Superior temporal gyrus (tissue), 1 donor: ENCODE measurements at regions not wholly inside any gene's neighbourhood (a gene's known extent, or its start where the extent isn't known, plus 50 kb on each side); places are given as distances from the start of the nearest gene placed in this dataset.

ENCODE experiments used
- DNase-seq: peaks from one replicate; pipeline ENCODE4 v3.0.0-alpha.2; 2016; ENCODE audit errors: extremely low spot score

DNA sequence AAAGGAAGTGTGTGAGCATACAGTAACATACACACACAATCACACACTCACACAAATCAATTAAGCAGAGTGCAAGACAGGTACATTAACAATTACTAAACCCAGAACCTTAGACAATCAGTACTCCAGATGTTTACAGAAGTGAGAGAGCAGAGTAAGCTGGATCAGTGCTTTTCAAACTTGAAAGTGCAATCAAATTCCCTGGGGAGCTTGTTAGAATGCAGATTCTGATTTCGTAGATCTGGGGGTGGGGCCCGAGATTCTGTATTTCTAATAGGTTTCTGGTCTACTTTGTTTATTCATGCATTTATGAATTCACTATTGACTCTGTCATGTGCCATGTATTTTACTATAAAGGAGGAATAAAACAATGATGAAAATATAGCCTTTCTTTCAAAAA lies 179.6 kb upstream of the PHYHIPL start:
- DNase-seq, result no peak

DNA sequence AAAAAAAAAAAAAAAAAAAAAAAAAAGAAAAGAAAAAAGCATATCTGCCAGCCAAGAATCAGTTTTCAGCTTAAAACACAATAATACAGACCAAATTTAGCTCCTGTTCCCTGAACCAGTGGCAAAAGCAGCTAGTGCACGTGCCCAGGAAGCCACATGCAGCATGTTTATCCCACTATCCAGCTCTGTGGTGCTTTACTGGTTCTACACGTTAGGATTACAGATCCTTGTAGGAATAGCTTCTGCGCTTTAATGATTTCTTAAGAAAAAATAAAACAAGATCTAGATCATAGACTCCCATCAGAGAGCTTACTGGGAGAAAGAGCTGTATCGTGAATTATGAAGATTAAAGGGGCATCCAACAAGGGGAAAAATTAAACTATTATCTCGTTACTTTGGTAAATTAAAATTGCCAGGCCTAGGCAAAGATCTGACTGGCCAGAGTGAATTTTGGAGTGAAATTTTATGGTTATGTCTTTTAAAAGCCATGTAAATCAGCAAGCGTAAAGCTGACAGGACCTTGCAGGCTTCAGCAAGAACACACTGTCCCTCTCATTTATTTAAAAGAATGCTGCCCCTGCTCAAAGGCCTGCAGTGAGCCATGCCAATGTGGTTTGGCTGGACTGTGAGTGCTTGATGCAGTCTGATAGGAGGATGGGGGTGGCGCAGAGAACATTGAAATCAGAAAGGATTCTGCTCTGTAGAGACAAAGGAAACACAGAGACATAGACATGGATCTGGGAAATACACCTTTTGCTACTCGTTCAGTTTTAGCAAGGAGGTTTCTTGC lies 177.3 kb upstream of the PHYHIPL start:
- peak; percentile 96 for DNase-seq

DNA sequence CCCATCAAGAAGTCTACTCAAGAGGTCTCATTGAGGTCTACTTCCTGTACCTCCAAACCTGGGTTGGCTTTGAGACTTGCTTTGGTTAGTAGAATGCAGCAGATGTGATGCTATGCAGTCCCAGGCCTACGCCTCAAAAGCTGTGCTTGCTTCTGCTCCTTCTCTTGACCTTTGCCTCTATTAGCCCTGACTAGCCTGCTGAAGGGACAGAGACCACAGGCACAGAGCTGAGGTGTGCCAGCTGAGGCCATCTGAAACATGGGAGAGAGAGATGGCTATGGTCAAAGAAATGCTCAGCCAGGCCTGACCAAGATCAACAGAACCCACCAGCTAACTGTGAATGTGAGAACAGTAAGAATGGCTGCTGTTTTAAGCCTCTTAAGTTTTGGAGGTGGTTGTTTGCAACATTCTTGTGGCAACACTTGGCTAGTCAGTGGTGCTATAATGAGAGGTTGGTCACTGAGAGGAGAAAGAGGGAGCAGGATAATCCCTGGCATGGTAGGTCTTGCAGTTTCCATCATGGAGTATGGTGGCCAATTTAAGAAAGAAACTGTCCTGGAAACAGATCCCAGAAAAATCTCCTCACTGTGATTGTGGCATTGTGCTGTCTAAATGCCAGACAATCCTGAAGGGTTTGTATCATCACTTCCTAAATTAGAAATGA lies 176.1 kb upstream of the PHYHIPL start:
- no peak for DNase-seq

DNA sequence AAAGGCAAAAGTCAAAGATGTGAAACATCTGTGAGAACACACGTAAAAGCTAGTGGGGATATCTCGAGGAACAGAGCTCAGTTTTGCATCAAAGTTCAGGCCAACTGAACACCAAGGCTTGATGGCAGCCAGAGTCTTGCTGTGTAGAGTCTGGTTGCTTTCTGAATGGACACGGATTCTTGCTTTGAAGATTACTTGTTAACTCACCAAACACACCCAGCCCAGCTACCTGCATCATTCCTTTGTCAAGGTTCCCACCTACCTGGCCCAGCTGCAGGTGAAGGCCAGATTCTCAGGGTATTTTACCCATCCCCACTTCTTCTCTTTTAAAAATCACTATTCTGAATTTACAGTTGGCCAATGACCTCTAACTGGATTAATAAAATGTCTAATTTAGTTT lies 174.4 kb upstream of the PHYHIPL start:
- no peak for DNase-seq

DNA sequence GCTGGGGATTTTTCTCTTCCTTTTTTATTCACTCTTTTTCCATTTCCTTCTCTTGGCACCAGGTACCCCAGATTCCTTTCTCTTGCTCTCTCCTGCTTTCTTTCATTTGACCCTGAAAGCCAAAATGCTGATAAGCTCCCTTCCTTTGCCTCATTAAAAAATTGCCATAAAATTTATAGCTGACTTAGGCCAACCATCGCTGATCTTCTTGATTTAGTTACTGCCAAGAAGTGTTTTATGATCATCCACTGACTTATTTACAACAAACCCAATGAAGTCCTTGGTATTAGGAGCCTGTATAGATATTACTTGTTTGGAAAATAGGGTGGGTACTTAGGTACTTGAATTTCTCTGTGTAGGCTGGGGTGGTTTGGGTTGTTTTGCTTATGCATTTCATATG lies 173.2 kb upstream of the PHYHIPL start:
- no peak for DNase-seq

DNA sequence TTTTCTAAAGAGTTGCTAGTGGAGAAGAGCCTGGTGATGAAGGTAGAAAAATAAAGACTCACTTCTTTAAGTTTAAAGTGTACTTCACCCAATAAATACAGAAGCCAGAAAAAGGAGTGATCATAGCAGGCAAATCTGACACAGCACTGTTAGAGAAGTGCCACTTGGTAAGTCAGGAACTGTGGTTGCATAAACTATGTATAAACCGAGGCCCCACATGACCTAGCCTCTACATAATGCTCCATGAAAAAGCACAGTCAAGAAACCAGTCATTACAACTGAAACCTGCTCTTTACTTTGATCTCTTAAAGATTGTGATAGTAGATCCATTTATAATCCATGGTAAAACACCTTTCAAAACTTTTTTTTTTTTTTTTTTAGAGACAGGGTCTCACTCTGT lies 172.1 kb upstream of the PHYHIPL start:
- DNase-seq, result peak; percentile 68

DNA sequence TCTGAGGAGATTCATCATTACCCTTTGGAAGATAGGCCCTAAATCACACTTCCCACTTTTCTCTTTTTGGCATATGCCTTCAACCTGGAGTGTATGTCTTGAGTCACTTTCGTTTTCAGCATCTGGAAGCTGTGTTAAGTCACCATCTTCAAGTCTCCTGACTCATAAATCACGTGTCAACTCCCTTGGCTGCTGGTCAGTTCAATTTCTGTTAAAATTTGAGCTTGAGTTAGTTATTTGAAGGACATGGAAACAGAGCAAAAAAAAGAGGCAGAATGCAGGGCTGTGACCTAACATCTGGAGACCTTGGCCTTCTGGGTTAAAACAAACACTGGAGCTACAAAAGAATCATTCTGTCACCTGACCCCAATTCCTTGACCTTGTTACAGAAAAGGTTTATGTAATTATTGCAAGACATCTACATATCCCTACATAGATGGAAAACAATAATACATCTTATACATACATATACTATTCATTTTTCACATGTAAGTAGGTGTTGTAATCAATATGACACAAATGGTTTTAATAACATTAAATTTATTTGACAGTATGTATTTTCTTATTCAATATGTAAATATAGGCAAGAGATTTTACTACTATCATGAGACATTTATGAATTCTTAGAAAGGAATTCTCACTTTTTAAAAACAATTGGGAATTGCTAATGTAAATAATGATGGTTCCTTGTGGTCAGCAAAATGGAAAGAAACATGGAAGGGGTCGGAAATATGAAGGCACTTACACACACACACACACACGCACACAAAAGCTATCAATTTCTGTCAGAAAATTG lies 169.7 kb upstream of the PHYHIPL start:
- DNase-seq, result peak; percentile 72

DNA sequence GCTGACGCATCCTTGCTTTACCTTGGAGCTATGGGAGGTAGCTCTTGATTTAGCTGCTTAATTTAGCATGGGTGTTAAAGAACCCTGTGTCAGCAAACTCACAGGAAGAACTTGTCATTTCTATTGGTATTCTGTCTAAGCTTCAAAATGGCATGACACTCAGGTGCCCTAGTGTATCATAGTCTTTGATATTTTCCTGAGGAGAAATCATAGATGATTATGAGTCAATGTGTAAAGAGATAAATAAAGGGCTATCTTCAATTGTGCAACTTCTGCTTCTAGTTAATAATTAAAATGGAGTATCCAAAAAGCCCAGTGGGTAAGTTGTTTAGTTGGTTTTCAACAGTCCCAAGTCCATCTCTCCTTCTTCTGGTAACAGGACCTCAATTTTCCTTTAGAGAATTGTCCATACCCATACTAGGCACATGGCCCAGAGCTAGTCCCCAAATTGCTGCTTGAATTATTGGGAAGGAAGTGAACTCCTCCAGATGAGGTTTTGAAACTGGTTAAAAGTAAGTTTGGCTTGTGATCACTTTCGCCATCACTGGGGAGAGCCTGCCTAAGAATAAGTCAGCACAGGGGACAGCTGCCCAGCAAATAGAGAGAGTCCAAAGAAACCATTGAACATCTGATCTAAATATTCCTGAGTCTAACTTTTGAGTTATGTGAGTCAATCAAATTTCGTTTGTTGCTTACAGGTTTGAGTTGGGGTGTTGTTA lies 169.0 kb upstream of the PHYHIPL start:
- DNase-seq, result peak; percentile 39

DNA sequence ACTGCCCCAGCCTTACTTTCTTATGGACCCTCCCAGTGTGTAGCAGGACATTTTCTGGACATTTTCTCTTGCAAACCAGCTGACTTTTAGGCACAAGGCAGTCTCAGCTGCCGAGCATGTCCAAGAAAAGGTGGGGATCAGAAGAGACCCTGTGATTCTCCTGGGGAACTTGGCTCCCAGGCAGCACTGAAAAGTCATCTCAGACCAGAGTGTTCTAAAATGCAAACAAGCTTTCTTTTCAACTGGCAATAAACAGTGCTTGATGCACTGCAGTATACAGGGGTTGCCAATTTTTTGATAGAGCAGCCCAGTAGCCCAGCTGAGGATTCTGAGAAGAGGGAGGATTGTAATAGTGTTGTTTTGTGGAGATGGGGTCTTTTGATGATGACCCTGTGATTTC lies 168.0 kb upstream of the PHYHIPL start:
- DNase-seq, result peak; percentile 81

DNA sequence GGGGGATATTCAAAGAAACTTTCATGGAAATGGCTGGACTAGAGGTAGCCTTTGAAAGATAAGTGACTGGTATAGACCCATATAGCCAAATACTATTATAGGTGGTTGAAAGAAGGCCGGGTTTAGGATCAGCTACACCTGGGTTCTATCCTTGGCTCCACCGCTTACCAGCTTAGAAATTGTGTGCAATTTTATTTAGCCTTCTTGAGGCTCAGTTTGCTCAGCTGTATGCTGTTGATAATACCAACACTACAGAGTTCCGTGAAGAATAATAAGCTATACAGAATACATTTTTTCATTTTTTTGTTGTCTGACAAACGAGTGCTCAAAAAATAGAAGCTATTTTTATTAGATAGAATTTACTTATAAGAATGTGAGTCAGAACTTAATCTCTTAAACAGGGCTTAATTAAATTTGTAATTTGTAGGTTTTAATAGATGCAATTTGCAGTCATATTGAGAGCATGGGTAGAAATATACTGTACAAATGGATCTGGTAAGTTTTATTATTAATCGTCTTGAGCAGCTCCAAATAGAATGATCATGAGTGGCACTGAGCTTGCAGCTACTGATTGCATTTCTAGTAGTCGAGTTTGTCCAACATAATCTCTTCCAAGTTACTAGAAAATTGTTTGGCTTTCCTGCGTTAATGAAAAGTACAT lies 164.3 kb upstream of the PHYHIPL start:
- DNase-seq, result peak; percentile 32

DNA sequence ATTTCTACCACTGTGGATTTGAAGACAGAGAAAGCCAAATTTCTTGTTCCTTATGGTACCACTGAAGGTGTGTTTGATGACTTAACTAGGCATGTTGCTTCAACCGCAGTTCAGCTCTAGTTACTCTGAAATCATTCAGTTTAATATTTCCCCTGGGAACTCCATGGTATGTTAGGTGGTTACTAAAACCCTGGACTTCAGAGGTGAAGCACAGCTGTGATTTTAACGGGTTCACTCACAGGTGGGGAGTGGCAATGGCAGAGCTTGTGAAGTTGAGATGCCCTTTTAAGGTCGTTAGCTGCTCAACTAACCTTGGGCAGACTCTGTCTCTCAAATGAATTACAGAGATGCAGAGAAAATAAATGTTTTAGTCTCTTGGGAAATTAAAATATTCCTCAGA lies 163.6 kb upstream of the PHYHIPL start:
- no peak for DNase-seq

DNA sequence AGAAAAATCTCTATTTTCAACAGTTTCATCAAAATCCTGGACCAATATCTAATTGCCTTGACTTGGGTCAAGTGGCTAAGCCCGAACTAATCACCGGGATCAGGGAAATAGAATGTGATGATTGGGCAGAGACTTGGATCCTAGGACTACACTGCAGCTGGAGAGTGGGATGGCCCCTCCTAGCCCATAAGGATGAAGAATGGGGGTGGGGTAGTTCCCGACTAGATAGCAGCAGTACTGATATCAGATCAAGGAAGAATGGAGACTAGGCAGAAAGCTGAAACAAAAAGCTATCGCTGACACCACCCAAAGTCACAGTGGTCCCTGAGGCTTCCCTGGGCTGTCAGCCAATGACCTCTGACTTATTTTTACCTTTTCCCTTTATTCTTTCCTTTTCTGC lies 160.4 kb upstream of the PHYHIPL start:
- peak; percentile 73 for DNase-seq

DNA sequence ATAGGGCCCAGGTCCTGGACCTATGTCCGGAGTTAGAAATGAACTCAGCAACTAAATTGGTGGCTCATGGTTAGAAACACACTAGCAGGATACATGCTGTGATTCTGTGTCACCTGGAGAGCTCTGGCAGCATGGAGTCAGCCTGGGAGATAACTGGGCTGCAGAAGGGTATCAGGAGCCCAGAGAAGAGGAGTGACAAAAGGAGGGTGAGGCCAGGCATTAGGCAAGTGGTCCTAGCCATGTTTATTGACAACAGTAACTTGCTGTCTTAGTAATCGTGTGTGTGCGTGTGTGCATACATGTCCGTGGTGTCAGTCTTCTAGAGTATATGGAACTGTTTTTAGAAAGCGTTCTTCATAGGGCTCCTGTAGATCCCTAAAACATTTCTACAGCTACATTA lies 157.5 kb upstream of the PHYHIPL start:
- DNase-seq, result peak; percentile 73

DNA sequence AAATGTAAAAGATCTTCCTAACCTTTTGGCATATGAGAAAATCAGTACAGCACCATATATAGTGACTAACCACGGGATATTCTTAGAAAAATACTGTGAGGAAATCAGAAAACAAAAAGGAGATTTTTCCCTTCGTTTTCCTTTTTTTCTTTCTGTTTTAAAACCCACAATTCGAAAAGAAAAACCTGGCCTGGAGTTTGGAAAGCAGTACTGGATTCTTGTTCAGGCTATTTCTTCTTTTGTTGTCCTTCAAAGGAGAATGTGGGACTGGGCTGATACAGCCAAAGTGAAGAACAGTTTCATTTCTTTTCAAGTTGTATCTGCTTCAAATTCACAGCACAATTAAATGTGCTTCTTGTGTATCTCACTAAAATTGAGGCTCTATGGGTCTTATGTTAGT lies 156.8 kb upstream of the PHYHIPL start:
- DNase-seq, result peak; percentile 88

DNA sequence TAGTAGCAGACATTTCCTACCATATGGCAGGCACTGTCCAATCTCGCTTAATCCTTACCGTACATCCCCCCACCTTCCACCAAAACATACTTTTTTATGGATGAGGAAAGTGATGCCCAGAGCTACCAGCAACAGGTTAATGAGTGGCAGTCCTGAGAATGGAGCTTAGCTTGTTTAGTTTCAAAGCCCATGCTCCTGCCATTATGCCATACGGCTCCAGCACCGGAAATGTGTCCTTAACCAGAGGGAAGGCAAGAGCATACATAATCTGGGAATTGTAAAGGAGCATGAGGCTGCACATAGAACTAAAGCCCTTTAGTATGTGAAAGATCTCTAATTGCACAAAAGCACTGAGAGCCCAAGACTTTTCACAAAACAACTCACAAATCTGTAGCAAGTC lies 155.9 kb upstream of the PHYHIPL start:
- DNase-seq, result no peak

DNA sequence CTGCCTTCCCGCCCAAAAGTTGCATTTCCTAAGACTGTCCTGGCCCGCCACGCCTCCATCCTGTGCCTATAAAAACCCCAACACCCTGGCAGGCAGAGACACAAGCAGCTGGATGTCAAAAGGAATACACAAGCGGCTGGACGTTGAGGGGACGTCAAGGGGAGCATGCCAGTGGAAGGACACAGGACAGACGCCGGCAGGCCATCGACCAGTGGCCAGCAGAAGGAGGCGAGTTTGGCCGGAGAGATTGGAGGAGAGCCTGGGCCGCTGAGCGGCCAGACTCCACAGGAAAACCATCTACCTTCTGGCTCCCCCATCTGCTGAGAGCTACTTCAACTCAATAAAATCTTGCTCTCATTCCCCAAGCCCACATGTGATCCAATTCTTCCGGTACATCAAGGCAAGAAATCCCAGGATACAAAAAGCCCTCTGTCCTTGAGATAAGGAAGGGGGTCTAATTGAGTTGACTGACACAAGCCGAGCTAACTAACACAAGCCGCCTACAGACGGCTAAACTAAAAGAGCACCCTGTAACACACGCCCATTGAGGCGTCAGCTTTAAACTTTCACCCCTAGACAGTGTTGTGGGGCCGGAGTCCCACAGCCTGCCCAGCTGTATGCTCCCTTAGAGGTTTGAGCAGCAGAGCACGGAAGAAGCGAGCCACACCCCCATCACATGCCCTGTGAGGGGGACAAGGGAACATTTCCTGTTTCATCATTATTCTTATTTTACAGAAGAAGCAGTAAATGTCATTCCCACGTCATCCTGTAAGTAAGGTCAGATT lies 150.3 kb upstream of the PHYHIPL start:
- no peak for DNase-seq

DNA sequence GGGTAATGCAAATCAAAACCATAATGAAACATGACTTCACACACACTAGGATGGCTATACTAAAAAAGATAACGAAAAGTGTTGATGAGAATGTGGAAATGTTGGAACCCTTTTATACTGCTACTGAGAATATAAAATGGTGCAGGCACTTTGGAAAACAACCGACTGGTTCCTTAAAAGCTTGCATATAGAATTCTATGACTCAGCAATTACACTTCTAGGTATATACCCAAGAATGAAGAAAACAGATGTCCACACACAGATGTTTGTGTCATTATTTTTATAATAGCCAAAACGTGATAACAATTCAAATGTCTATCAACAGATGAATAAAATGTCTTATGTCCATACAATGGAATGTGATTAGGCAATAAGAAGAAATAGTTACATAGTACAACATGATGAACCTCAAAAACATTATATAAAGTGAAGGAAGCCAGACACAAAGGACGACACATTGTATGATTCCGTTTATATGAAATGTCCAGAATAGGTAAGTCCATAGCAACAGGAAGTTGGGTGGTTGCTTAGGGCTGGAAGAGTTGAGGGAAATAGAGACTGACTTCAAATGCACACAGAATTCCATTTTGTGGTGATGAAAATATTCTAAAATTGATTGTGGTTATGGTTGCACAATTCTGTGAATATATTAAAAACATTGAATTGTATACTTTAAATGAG lies 148.3 kb upstream of the PHYHIPL start:
- no peak for DNase-seq

DNA sequence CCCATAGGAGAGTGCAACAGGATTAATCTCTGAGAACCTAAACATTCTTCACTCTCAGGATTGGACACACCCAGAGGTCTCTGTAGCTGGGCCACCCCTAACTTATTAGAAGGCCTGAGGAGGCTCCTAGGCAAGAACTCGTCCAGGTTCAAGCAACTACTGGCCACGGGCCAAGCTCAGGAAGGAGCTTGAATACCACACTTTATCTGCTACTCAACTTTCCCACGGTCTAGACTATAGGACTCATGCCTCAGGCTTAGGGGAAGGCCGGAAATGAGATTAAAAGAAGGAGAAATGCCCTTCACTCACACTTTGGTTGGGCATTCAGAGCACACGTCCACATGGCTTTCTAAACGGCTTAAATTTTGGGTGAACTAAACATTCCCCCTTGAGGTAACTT lies 142.8 kb upstream of the PHYHIPL start:
- no peak for DNase-seq

DNA sequence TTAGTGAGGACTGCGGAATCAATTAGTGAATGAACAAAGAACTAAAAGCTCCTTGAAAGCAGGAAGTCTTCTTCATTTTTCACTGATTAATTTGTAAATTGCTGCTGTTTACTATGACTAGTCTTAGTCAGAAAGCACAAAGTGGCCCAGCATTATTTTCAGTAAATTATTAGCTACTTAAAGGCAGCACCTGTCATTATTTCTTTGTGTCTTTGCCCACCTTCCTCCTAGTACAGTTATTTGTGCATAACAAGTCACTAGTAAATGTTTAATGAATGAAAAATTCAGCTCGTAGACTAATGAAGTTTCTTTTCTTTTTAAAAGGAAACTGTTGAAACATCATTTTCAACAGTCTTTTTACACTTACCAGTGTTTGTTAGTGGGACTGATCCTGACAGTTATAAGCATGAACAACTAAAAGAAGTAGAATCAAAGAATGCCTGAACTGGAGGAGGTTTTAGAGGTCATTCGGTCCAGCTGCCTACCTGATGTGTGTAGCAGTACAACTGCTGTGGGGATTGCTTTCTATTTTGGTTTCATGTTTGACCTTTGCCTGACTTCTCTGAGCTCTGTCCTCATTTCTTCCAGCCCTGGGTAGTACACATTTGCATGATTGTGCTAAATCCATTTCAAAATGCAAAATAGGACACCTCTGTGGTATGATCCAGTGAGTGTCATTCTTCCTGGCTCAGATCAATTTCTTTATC lies 140.0 kb upstream of the PHYHIPL start:
- DNase-seq, result no peak

DNA sequence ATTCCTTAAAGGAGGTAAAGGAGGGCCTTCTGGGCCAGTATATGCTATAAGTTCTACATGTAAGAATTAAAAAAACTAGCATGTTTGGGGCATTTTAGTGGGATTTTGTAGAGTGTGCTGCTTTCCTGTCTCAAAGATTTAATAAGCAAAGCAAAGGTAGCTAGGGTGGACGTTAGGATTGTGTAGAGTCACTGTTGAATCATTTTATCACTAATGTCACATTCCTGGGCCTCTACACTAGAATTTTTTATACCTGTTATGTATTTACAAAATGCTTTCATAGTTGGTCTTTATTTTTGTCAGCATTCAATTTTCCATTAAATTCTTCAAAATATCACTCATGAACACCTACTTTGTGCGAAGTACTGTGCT lies 139.4 kb upstream of the PHYHIPL start:
- no peak for DNase-seq
